Activated naive CD4-positive, alpha-beta T cell treated with anti-CD3 and anti-CD28 coated beads, Interleukin-2, amount 50 U/mL, for 72 hours (primary cell): ENCODE measurements at regions not wholly inside any gene's neighbourhood (a gene's known extent, or its start where the extent isn't known, plus 50 kb on each side); places are given as distances from the start of the nearest gene placed in this dataset.
"Not testable (repeated sequence)": the region's sequence is repeated elsewhere in the genome, so short reads cannot be mapped to it uniquely, and the experiment has no call there.

Experiments
- ATAC-seq, 2 donors: fragments of 150-1000 bp; cut with Tn5 transposase; 2 replicates each; pipeline ENCODE4 v1.10.0; 2021; ENCODE audit warnings: mild to moderate bottlenecking in 2 of 2, moderate library complexity in 2 of 2
- DNase-seq, 2 donors: peaks; one replicate each; pipeline ENCODE4 v3.0.0; 2021 to 2022; ENCODE audit warnings: low spot score in 2 of 2
- H3K27ac Mint-ChIP-seq, 2 donors: one replicate each; pipeline ENCODE4 v1.8.0; 2022; ENCODE audit warnings: mild to moderate bottlenecking in 2 of 2, mixed read lengths in 2 of 2
- H3K36me3 Mint-ChIP-seq, 2 donors: one replicate each; pipeline ENCODE4 v1.8.0; 2022; ENCODE audit warnings: mixed read lengths in 2 of 2
- H3K9me3 Mint-ChIP-seq, 2 donors: one replicate each; pipeline ENCODE4 v1.8.0; 2022; ENCODE audit warnings: mixed read lengths in 2 of 2

DNA sequence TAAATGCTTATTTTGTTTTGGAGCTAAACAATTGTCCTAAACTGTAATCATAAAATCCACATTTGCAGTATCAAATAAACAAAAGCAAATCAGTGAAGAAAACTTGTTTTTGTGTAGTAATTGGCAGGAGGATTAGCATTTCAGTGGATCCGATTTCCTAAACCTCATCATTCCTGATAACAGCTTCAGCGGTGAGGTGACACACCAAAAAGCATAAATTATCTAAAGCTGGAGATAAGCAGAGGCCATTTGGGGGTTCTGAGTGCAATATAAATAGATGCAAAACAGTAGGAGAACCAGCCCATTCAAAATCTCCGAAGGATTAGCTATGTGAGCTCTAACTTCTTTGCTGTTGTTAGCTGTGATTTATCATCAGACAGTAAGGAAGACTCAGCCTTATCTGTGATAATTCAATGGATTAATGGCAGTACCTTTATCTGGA, 235.8 kb downstream of the EPHA7 start:
- Mint-ChIP-seq H3K36me3 (no peaks in the 10 kb centered on the region), H3K27ac (no peak overlapping the region), H3K9me3 (peaks cover 0 to 5% of the 10 kb centered on the region in 2 donors)
- DNase-seq = no peak
- ATAC-seq = no peak

DNA sequence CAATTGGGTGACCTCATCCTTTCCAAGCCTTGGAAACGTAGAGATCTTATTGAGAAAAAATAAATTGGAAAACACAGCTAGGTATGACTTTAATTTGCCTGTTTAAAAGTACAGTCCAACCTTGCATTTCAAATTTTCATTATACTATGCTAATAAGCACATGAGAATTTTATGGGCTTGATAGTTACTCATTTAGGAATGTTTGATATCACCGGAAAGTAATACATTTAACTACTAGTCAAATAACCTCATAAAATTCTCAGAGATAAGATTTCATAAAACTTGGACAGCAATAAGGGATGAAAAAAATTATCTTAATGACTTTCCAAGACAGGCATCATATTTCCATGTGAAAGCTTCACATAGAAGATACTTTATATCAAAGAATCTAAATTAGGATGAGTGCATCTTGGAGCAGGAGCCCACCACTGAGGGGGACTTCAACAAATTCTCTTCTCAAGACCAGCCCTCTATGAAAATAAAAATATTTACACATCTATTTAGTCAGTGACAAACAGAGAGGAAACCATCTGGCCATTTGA, 236.3 kb downstream of the EPHA7 start:
- peaks cover 1 to 6% of the 10 kb centered on the region in 2 donors for H3K9me3 Mint-ChIP-seq
- ATAC-seq (no peak), DNase-seq (no peak)
- no peaks in the 10 kb centered on the region for H3K36me3 Mint-ChIP-seq
- no peak overlapping the region for H3K27ac Mint-ChIP-seq

DNA sequence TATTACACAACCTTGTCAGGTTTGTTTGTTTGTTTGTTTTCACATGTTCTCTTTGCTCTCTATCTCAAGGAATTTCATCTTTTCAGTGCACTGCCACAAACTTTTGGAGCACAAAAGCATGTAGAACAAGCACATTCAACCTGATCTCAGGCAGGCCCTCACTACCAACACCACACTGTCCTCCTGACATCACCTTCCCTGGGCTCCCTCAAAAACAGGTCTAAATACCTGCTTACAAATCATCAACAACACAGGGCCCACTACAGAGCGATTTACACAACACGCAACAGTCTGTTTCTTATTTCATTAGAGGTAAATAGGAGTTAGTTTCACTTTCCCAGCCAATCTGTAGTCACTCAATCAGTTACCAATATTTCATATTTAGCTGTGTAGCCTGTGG, 241.4 kb downstream of the EPHA7 start:
- ATAC-seq = no peak
- DNase-seq = no peak
- H3K9me3 Mint-ChIP-seq = peaks cover 10 to 20% of the 10 kb centered on the region in 2 donors
- H3K36me3 Mint-ChIP-seq = no peaks in the 10 kb centered on the region
- no peak overlapping the region for H3K27ac Mint-ChIP-seq

DNA sequence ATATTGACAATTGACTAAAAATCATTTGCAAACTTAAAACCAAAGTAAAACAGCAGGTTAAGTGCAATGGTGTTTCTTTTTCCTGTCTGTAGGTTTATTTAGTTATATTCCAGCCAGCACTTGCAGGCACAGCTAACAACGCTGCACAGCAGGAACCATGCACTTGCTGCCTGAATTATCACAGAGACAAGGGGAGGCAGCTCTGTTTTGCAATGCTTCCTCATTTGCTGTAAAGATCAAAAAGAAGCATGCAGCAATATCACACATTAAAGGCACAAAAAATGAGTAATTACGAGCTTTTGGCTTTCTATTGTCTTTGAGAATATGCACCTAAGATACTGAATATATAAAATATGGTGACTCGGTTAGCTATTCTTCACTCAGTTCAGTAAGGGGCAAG, 241.9 kb downstream of the EPHA7 start:
- Mint-ChIP-seq H3K27ac (no peak overlapping the region), H3K9me3 (peaks cover 10 to 20% of the 10 kb centered on the region in 2 donors), H3K36me3 (no peaks in the 10 kb centered on the region)
- DNase-seq (no peak), ATAC-seq (no peak)

DNA sequence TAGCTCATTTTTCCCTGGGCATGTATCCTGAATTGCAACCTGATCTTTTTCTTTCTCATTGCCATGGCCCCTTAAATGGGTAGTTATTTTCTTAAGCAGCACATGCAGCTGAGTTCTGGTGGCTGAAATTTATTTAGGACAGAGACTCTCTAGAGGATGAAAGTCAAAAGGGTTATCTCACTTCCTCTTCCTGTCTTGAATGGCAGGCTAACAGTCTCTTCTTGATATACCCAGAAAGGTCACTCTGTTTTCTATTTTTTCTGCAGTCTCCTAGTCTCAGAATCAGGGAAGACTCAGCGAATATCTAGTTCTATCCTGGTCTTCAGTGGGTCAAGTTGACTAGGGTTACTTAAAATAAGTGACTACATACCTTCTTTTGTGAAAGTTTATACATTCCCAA, 243.3 kb downstream of the EPHA7 start:
- ATAC-seq (no peak), DNase-seq (no peak)
- no peaks in the 10 kb centered on the region for H3K36me3 Mint-ChIP-seq
- H3K27ac Mint-ChIP-seq = no peak overlapping the region
- peaks cover 15 to 29% of the 10 kb centered on the region in 2 donors for H3K9me3 Mint-ChIP-seq

DNA sequence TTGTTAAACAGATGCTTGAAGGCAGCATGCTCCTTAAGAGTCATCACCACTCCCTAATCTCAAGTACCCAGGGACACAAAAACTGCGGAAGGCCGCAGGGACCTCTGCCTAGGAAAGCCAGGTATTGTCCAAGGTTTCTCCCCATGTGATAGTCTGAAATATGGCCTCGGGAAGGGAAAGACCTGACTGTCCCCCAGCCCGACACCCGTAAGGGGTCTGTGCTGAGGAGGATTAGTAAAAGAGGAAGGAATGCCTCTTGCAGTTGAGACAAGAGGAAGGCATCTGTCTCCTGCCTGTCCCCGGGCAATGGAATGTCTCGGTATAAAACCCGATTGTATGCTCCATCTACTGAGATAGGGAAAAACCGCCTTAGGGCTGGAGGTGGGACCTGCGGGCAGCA, 245.8 kb downstream of the EPHA7 start:
- not testable (repeated sequence) for H3K27ac Mint-ChIP-seq, ATAC-seq, H3K36me3 Mint-ChIP-seq, DNase-seq
- H3K9me3 Mint-ChIP-seq = peaks cover 10 to 30% of the 10 kb centered on the region in 2 donors

DNA sequence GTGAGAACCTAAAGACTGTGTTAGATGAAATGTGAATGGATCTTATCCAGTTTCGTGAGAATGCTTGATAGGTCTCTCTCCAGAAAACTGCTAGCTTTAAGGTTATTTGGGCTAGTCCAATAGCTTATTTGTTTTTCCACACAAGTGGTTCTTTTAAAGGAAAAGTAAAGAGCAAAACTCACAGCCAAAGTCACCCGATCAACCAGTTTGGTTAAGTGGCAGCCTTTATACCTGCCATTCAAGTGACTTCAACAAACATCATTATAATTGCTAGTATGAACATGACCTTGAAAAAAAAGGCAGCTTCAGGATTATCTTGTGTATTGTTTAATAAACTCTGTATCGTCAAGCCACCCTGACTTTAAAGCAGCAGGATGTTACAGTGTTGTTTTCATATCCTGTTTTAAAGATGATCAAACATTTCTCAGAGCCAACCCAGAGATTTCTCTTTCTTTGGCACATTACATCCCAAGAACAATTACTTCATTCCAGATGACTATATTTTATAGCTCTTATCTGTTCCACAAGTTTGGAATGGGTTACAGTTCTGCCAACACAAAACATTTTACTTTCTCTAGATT, 253.4 kb downstream of the EPHA7 start:
- DNase-seq (no peak), ATAC-seq (no peak)
- Mint-ChIP-seq H3K36me3 (no peaks in the 10 kb centered on the region), H3K9me3 (peaks cover 0 to 10% of the 10 kb centered on the region in 2 donors), H3K27ac (no peak overlapping the region)

DNA sequence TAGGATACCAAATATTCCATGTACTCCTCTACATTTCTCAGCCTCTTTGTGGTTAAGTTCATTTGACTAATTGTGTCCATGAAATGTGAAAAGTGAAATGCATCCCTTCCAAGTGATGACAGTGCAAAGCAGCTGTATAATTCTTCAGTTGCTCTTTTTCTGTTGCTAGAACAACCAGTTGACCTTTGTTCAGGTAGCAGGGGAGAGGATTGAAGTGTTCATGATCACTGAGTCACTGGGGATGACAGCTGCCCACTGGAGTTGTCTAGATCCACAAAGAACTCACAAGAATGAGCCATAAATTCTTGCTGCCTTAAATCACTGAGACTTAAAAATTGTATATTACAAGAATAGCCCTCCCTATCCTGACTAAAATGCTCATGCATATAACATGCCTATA, 254.6 kb downstream of the EPHA7 start:
- Mint-ChIP-seq H3K9me3 (peaks cover 0 to 10% of the 10 kb centered on the region in 2 donors), H3K36me3 (no peaks in the 10 kb centered on the region), H3K27ac (no peak overlapping the region)
- ATAC-seq (no peak), DNase-seq (no peak)

DNA sequence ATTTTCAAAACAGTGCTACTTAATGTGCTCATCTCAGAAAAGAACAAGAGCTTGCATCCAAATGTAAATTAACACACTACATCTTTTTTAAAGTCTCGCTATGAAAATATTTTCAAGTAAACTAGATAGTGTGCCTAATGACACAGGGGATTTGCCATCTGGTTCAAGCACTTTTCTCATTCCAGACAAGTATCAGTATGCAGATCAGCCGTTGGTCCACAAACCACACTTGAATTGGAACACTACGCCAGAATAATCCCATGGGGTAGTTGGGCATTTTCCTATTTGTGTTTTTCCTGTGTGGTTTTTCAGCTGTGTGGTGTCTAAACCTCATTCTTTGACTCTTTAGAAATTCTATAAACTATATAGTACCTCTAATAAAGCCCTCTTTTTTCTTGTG, 256.2 kb downstream of the EPHA7 start:
- Mint-ChIP-seq H3K27ac (no peak overlapping the region), H3K9me3 (peaks cover 6 to 10% of the 10 kb centered on the region in 2 donors), H3K36me3 (no peaks in the 10 kb centered on the region)
- ATAC-seq (no peak), DNase-seq (no peak)

DNA sequence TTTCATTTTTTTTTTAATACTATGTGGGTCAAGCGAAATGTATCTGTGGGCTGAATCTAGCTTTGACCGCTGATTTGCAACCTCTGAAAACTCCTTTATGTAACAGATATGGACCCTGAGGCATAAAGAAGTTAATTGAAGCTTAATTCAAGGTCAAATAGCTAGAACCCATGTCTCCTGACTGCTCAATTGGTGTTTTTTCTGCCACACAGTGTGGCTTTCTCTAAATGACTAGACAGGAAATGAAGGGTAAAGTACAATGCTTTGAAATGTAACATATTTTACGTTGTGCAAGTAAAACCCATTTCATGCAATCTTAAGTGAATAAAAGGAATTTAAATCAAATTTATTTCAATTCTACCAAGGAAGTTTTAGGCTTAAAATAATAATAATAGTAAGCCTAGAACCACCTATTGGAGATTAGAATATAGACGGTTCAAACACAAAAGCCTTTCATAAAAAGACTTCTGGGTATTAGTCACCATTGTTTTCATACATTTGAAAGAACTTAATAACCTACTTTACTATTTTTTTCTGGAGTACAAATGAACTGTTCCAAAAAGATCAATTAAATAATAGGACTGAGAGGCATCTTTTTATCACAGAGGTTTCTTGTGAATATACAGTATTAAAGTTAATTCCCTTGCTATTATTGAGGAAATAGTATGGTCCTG, 279.8 kb downstream of the EPHA7 start:
- DNase-seq (no peak), ATAC-seq (no peak)
- H3K27ac Mint-ChIP-seq = no peak overlapping the region
- no peaks in the 10 kb centered on the region for H3K36me3 Mint-ChIP-seq
- peaks cover 10 to 11% of the 10 kb centered on the region in 2 donors for H3K9me3 Mint-ChIP-seq

DNA sequence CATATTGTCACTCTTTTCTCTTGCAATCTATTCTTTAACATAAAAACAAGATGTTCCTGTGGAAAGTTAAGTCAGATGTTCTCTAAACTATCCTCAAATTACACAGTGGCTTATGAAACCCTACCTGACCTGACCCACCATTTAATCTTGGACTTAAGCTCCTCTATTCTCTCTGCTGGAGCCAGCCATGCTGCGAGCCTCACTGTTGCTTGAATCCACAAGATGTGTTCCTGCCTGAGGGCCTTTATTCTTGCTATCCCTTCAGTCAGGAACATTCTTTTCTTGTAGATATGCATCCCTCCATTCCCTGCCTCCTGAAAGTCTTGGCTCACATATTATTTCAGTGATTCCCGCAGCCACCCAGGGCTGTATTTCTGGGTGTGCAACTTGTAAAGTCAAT, 283.2 kb downstream of the EPHA7 start:
- no peak for ATAC-seq
- no peaks in the 10 kb centered on the region for H3K36me3 Mint-ChIP-seq
- DNase-seq = no peak
- H3K27ac Mint-ChIP-seq = no peak overlapping the region
- H3K9me3 Mint-ChIP-seq = peaks cover 10 to 11% of the 10 kb centered on the region in 2 donors

DNA sequence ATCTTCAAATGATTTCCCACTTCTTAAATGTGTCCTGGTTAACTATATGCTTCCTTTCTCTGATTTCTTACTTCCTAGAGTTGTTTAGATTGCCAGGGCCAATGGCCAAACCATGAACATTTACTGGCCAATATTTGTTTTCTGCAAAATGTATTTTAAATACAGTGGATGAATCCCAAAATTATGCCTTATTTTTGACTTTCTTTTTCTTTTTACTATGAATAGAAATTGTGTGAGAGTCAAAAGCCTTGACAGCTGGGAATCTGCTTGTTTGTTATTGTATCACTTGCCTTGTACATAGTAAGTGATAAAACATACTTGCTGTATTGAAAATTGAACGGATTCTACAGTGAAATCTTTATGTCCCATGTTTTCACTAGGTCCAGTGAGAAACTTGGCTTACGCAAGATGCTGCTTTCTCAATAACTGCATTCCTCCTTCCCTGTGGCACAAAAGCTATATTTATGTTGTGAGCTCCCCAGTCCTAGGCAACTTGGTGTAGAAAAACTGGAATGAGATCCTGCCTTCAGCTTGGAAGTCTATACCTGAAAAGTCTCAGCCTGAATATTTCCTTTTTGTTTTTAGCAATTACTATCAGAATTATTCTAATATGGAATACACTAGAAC, 295.2 kb downstream of the EPHA7 start:
- H3K9me3 Mint-ChIP-seq = peaks cover 15 to 20% of the 10 kb centered on the region in 2 donors
- no peaks in the 10 kb centered on the region for H3K36me3 Mint-ChIP-seq
- no peak overlapping the region for H3K27ac Mint-ChIP-seq
- ATAC-seq (no peak), DNase-seq (no peak)

DNA sequence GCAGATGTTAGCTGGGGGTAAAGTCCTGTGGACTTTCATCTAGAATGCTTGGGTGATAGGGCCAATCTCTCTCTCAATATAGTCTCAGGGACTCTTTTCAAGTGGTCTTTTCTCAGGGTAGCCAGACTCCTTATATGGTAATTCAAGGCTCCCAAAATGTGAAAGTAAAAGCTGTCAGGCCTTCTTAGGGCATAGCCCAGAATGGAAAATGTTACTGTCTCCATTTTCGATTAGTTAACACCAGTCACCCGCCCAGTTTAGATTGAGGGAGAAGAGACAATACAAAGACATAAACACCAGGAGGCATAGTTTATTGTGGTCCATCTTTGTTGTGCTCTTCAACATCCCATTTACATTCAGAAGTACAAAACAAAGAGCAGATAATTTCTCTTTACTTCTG, 295.8 kb downstream of the EPHA7 start:
- Mint-ChIP-seq H3K36me3 (no peaks in the 10 kb centered on the region), H3K27ac (no peak overlapping the region), H3K9me3 (peaks cover 12 to 17% of the 10 kb centered on the region in 2 donors)
- ATAC-seq (no peak), DNase-seq (no peak)

DNA sequence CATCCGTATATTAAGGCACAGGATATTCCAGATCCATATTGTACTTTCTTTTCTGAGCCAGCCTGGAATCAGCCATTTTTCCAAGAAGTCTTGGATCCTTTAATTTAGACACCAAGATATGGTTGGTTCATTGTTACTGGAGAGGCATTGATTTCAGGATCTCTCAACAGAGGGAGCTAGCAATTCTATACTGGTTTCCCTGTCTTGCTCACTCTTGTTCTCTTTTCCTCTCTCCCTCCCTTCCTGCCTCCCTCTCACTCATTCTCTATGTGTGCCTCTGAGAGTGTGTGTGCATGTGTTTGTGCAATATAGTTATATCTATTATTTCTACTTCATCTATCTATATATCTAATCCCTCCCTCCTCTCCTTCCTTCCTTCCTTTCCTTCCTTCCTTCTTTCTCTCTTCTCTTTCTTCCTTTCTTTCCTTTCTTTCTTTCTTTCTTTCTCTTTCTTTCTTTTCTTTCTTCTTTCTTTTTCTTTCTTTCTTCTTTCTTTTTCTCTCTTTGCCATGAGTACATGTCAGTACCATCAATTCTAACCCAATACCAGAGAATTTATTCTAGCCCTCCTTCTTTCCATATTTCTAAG, 299.1 kb downstream of the EPHA7 start:
- Mint-ChIP-seq H3K27ac (no peak overlapping the region), H3K9me3 (peaks cover 5 to 7% of the 10 kb centered on the region in 2 donors)
- ATAC-seq = no peak

DNA sequence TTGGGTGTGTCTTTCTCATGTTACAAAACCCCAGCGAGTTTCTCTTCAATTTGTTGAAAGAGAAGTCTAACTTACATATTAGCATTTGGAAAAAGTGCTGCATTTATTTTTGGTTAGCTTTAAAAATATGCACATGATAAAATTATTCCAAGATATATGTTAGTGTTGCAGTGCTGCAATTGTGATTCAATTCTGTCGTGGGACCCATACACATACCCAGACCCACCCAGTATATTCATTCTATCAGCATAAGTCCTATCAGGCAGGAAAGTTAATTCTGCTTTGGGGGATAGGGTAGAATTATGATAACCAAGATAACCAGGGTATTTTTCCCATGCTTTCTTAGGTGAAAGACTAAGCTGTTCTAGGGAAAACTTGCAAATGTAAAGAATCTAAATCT, 313.5 kb downstream of the EPHA7 start:
- no peak overlapping the region for H3K27ac Mint-ChIP-seq
- ATAC-seq = no peak
- peaks cover 19 to 21% of the 10 kb centered on the region in 2 donors for H3K9me3 Mint-ChIP-seq
- H3K36me3 Mint-ChIP-seq = no peaks in the 10 kb centered on the region
- DNase-seq = no peak

More for the DNA sequence above, 299.1 kb downstream of the EPHA7 start:
- no peaks in the 10 kb centered on the region for H3K36me3 Mint-ChIP-seq
- DNase-seq = no peak

DNA sequence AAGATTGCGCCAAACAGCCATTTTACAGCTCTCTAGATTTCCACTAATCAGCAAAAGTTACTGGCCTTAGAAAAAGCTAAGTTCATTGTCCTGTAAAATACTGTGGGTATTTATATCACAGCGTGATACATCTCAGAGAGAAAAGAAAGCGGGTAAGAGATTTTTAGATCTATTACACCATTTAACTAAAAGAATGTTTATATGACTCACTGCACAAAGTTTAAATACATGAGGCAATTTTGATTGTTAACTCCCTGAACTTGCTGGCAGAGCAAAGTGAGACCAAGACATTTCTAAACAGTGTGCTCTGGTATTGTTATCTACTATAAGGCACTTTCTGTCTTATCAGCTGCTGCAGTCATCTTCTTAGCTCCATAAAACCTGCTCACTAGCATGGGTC, 314.3 kb downstream of the EPHA7 start:
- ATAC-seq (no peak), DNase-seq (no peak)
- Mint-ChIP-seq H3K27ac (no peak overlapping the region), H3K36me3 (no peaks in the 10 kb centered on the region), H3K9me3 (peaks cover 26 to 28% of the 10 kb centered on the region in 2 donors)

DNA sequence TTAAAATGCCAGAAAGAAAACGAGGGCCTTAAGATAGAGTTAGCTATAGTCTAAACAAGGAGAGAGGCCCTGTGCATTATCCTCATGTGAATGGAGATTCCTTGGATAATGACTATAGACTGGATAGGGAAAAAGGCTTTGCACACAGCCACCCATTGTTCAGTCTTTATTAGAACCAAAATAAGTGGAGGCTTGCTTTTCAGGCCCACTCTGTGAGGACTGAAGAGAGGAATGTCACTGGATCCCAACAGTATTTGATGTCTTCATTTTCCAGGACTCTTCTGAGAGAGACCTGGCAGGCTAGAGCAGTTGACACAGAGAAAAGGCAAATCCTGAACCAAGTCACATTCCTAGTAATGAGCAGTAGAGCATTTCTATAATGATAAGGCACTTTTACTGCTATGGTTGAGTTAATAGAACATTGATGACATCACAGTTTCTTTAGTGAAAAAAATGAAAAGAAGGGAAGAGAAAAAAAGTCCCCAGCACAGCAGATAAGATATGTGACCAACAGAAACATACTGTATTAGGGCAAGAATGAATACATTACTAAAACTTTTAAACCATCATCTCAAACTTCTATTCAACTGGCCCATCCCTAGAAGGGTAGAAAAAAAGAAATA, 315.1 kb downstream of the EPHA7 start:
- H3K9me3 Mint-ChIP-seq = peaks cover 21 to 25% of the 10 kb centered on the region in 2 donors
- no peak overlapping the region for H3K27ac Mint-ChIP-seq
- no peaks in the 10 kb centered on the region for H3K36me3 Mint-ChIP-seq
- DNase-seq = no peak
- ATAC-seq = no peak
